ENCODE measurements at regions not wholly inside any gene's neighbourhood (a gene's known extent, or its start where the extent isn't known, plus 50 kb on each side); places are given as distances from the start of the nearest gene placed in this dataset.

DNA sequence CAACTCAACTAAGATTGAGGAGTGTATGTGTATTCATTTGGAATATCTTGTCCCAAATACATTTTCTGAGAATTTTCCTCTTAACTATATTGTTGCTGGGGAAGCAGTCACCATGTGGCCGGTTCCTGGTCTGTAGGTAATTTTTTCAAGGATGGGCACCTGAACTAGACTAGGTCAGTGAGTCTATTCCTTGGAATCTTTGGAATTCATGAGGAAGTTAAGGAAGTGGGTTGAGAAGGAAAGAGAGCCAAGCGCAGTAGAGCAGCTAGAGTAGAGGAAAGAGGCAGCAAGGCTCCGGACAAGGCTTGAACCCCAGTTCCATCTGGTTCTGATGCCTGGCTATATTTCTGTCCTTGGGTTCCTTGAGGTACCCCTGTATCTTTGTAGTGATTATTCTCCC is 183.7 kb downstream of the DACT1 start:
- no peak for TF ChIP-seq EZH2 (IDR thresholded peaks at IDR 0.05; ENCODE audit: borderline replicate concordance, low read depth, low read length, severe bottlenecking)
- TF ChIP-seq, protein P1, sequence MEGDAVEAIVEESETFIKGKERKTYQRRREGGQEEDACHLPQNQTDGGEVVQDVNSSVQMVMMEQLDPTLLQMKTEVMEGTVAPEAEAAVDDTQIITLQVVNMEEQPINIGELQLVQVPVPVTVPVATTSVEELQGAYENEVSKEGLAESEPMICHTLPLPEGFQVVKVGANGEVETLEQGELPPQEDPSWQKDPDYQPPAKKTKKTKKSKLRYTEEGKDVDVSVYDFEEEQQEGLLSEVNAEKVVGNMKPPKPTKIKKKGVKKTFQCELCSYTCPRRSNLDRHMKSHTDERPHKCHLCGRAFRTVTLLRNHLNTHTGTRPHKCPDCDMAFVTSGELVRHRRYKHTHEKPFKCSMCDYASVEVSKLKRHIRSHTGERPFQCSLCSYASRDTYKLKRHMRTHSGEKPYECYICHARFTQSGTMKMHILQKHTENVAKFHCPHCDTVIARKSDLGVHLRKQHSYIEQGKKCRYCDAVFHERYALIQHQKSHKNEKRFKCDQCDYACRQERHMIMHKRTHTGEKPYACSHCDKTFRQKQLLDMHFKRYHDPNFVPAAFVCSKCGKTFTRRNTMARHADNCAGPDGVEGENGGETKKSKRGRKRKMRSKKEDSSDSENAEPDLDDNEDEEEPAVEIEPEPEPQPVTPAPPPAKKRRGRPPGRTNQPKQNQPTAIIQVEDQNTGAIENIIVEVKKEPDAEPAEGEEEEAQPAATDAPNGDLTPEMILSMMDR (IDR thresholded peaks at IDR 0.05; ENCODE audit: borderline replicate concordance, extremely low read depth, low read length, poor library complexity, severe bottlenecking), result no peak
- no peak for DNase-seq
- Histone ChIP-seq H3K27ac (ENCODE audit: low read length) (no peak overlapping the region), H3K9ac (ENCODE audit: low read depth, low read length) (no peak overlapping the region), H4K20me1 (ENCODE audit: insufficient read depth, low read length) (no peaks in the 10 kb centered on the region), H3K9me3 (ENCODE audit: insufficient read depth, low read length, severe bottlenecking) (no peaks in the 10 kb centered on the region), H3K36me3 (ENCODE audit: insufficient read depth, low read length) (no peaks in the 10 kb centered on the region), H3K4me3 (ENCODE audit: low read depth in 1 of 2, low read length in 2 of 2) (no peak overlapping the region), H3K27me3 (ENCODE audit: insufficient read depth, low read length, poor library complexity) (peaks cover 6% of the 10 kb centered on the region), H3K4me1 (ENCODE audit: insufficient read depth, low read length) (no peaks in the 10 kb centered on the region), H2AFZ (ENCODE audit: low read depth, low read length) (no peak overlapping the region), H3K79me2 (ENCODE audit: insufficient read depth, low read length) (no peaks in the 10 kb centered on the region), H3K4me2 (ENCODE audit: insufficient read depth, low read length) (no peak overlapping the region)
- ATAC-seq (ENCODE audit: insufficient read depth, low read depth), result no peak

DNA sequence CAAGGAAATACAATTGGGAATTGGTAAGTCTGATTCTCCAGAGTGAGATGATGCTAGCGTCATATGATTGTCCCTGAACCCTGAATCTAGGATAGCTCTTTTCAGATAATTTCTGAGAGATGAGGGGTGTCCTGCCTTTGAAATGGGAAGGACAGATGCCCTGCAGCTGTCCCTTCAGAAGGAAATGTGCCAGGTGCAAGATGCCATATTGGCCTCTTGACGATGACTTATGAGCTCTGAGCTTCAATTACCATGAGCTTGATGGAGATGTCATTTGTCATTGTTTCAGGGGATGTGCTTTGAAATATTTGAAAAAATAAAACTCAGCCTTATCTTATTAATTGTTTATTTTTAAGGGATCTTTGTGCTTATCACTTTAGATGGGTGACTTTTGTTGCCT is 185.1 kb downstream of the DACT1 start:
- H3K4me2 ChIP-seq (ENCODE audit: insufficient read depth, low read length), result no peak overlapping the region
- peaks cover 6% of the 10 kb centered on the region for H3K27me3 ChIP-seq (ENCODE audit: insufficient read depth, low read length, poor library complexity)
- H3K4me3 ChIP-seq (ENCODE audit: low read depth in 1 of 2, low read length in 2 of 2), result no peak overlapping the region
- TF ChIP-seq, protein P1 (IDR thresholded peaks at IDR 0.05; ENCODE audit: borderline replicate concordance, extremely low read depth, low read length, poor library complexity, severe bottlenecking), result no peak
- no peak overlapping the region for H2AFZ ChIP-seq (ENCODE audit: low read depth, low read length)
- H3K79me2 ChIP-seq (ENCODE audit: insufficient read depth, low read length), result no peaks in the 10 kb centered on the region
- H4K20me1 ChIP-seq (ENCODE audit: insufficient read depth, low read length), result no peaks in the 10 kb centered on the region
- DNase-seq, result no peak
- ATAC-seq (ENCODE audit: insufficient read depth, low read depth), result no peak
- H3K9me3 ChIP-seq (ENCODE audit: insufficient read depth, low read length, severe bottlenecking), result no peaks in the 10 kb centered on the region
- no peak overlapping the region for H3K27ac ChIP-seq (ENCODE audit: low read length)
- no peak overlapping the region for H3K9ac ChIP-seq (ENCODE audit: low read depth, low read length)
- no peaks in the 10 kb centered on the region for H3K36me3 ChIP-seq (ENCODE audit: insufficient read depth, low read length)
- no peaks in the 10 kb centered on the region for H3K4me1 ChIP-seq (ENCODE audit: insufficient read depth, low read length)

DNA sequence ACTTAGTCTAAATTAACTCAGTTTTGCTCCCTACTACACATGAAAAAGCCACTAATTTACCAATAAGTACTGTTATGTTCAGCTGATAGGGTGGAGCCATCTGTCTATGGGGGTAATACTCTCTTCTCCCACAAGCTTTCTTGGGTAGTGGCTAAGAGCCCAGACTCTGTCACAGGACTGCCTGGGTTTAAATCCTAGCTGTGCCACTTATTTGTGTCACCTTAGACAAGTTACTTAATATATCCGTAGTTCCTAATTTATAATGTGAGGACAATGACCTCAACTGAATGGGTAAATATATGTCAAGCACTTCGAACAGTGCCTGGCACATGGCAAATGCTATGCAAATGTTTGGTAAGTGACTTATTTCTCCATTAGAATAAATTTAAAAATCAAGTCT is 185.6 kb downstream of the DACT1 start:
- no peak for DNase-seq
- ATAC-seq (ENCODE audit: insufficient read depth, low read depth), result no peak
- no peak overlapping the region for H3K27ac ChIP-seq (ENCODE audit: low read length)
- H3K36me3 ChIP-seq (ENCODE audit: insufficient read depth, low read length), result no peaks in the 10 kb centered on the region
- H4K20me1 ChIP-seq (ENCODE audit: insufficient read depth, low read length), result no peaks in the 10 kb centered on the region
- H3K9ac ChIP-seq (ENCODE audit: low read depth, low read length), result no peak overlapping the region
- H3K27me3 ChIP-seq (ENCODE audit: insufficient read depth, low read length, poor library complexity), result peaks cover 3% of the 10 kb centered on the region
- no peaks in the 10 kb centered on the region for H3K4me1 ChIP-seq (ENCODE audit: insufficient read depth, low read length)
- TF ChIP-seq, protein P1 (IDR thresholded peaks at IDR 0.05; ENCODE audit: borderline replicate concordance, extremely low read depth, low read length, poor library complexity, severe bottlenecking), result no peak
- TF ChIP-seq EZH2 (IDR thresholded peaks at IDR 0.05; ENCODE audit: borderline replicate concordance, low read depth, low read length, severe bottlenecking), result no peak
- no peak overlapping the region for H3K4me2 ChIP-seq (ENCODE audit: insufficient read depth, low read length)
- no peaks in the 10 kb centered on the region for H3K79me2 ChIP-seq (ENCODE audit: insufficient read depth, low read length)
- H3K9me3 ChIP-seq (ENCODE audit: insufficient read depth, low read length, severe bottlenecking), result no peaks in the 10 kb centered on the region
- no peak overlapping the region for H3K4me3 ChIP-seq (ENCODE audit: low read depth in 1 of 2, low read length in 2 of 2)
- no peak overlapping the region for H2AFZ ChIP-seq (ENCODE audit: low read depth, low read length)

DNA sequence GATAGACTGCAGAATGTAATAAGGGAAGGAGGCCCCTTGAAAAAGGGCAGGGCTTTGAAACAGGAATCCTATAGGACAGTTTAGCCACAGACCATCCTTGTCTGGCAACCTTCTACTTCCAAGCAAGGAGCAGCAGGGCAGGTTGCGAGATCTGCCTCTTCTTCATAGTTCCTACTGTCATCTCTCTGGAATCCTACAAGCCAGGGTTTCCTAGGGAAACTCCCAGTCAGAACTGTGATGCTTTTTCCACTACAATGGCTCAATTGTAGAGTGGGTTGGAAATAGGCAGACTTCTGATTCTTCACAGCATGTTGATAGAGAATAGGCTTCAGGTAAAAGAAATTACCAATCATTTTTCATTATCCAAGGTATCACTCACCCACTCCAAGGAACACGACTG is 186.3 kb downstream of the DACT1 start:
- TF ChIP-seq EZH2 (IDR thresholded peaks at IDR 0.05; ENCODE audit: borderline replicate concordance, low read depth, low read length, severe bottlenecking), result no peak
- TF ChIP-seq, protein P1 (IDR thresholded peaks at IDR 0.05; ENCODE audit: borderline replicate concordance, extremely low read depth, low read length, poor library complexity, severe bottlenecking), result no peak
- H3K4me1 ChIP-seq (ENCODE audit: insufficient read depth, low read length), result no peaks in the 10 kb centered on the region
- no peak overlapping the region for H3K4me2 ChIP-seq (ENCODE audit: insufficient read depth, low read length)
- H3K36me3 ChIP-seq (ENCODE audit: insufficient read depth, low read length), result no peaks in the 10 kb centered on the region
- ATAC-seq (ENCODE audit: insufficient read depth, low read depth) (no peak), DNase-seq (no peak)
- no peak overlapping the region for H2AFZ ChIP-seq (ENCODE audit: low read depth, low read length)
- H3K9me3 ChIP-seq (ENCODE audit: insufficient read depth, low read length, severe bottlenecking), result no peaks in the 10 kb centered on the region
- no peak overlapping the region for H3K9ac ChIP-seq (ENCODE audit: low read depth, low read length)
- H4K20me1 ChIP-seq (ENCODE audit: insufficient read depth, low read length), result no peaks in the 10 kb centered on the region
- no peaks in the 10 kb centered on the region for H3K79me2 ChIP-seq (ENCODE audit: insufficient read depth, low read length)
- H3K27me3 ChIP-seq (ENCODE audit: insufficient read depth, low read length, poor library complexity), result peaks cover 3% of the 10 kb centered on the region
- no peak overlapping the region for H3K4me3 ChIP-seq (ENCODE audit: low read depth in 1 of 2, low read length in 2 of 2)
- H3K27ac ChIP-seq (ENCODE audit: low read length), result no peak overlapping the region

Measured in DND-41 (cell line).